K562 (cell line): ENCODE measurements at regions not wholly inside any gene's neighbourhood (a gene's known extent, or its start where the extent isn't known, plus 50 kb on each side); places are given as distances from the start of the nearest gene placed in this dataset.

Source experiments
- ATAC-seq: fragments of 200-7000 bp; cut with Tn5 transposase; 3 replicates; pipeline ENCODE4 v1.9.1; 2020; ENCODE audit warnings: moderate library complexity
- BruUV-seq: library from RNA; stranded (reverse); fragments of 400-500 nt; replicated peaks from 2 replicates; lab custom pipeline; 2021; lab: Mats Ljungman, UMichigan
- CTCF ChIA-PET: fragments of 300-600 bp; formaldehyde crosslinking; extraction: SDS; loops from one replicate; lab custom pipeline; 2021; ENCODE audit warnings: low intra/inter-chr PET ratio; lab: Yijun Ruan, JAX
- POLR2A ChIA-PET: fragments of 300-600, 350-650 bp; sonication (Branson Sonifier 250); formaldehyde crosslinking; extraction: SDS; loops from one replicate; lab custom pipeline; 2021; ENCODE audit warnings: antibody characterized with exemption, inconsistent platforms; lab: Yijun Ruan, JAX
- DNase-seq, 4 experiments: peaks; one replicate each; pipeline versions ENCODE4 v3.0.0 to v3.0.0-alpha.2; 2011 to 2018; ENCODE audit warnings: low spot score in 3 of 4, mixed read lengths in 3 of 4; ENCODE audit errors: extremely low read depth in 1 of 4
- FAIRE-seq: peaks from 2 replicates; lab custom pipeline; 2011; peaks lifted over from hg19 to GRCh38; lab: Jason Lieb, UNC
- H2AFZ ChIP-seq: 2 replicates; pipeline ENCODE4 v1.6.0; 2011; ENCODE audit warnings: low read depth, low read length, control low read depth, inconsistent platforms
- H3K27ac ChIP-seq: fragments of 200-600 bp; 3 replicates; pipeline ENCODE4 v1.8.0; 2011; ENCODE audit warnings: low read depth, mild to moderate bottlenecking, control low read depth, inconsistent platforms, low read length, moderate library complexity, mixed read lengths; ENCODE audit errors: extremely low read depth
- H3K27me3 ChIP-seq, 2 experiments: fragments of 300-600 bp in 1 of 2; 2 replicates in 1 of 2; 3 replicates in 1 of 2; pipeline versions ENCODE4 v1.6.0 to v1.8.0; 2011; ENCODE audit warnings: inconsistent platforms in 2 of 2, low read length in 2 of 2, mild to moderate bottlenecking in 1 of 2, mixed read lengths in 1 of 2, moderate library complexity in 1 of 2; ENCODE audit not compliant: control insufficient read depth in 2 of 2, insufficient read depth in 2 of 2
- H3K36me3 ChIP-seq: fragments of 300-600 bp; 3 replicates; pipeline ENCODE4 v1.8.0; 2011; ENCODE audit warnings: mild to moderate bottlenecking, low read length, inconsistent platforms; ENCODE audit not compliant: control insufficient read depth, insufficient read depth
- H3K4me1 ChIP-seq, 2 experiments: fragments of 200-600 bp in 1 of 2; replicated peaks in 1 of 2; 2 replicates in 1 of 2; 3 replicates in 1 of 2; pipeline versions ENCODE4 v1.5.1 to v1.8.0; 2011; ENCODE audit warnings: inconsistent platforms in 2 of 2, low read length in 2 of 2, mild to moderate bottlenecking in 1 of 2, mixed read lengths in 1 of 2, moderate library complexity in 1 of 2; ENCODE audit not compliant: control insufficient read depth in 2 of 2, insufficient read depth in 2 of 2
- H3K4me2 ChIP-seq: 2 replicates; pipeline ENCODE4 v1.6.1; 2011; ENCODE audit warnings: low read length, control low read depth, inconsistent platforms, mixed read lengths; ENCODE audit not compliant: insufficient read depth
- H3K4me3 ChIP-seq: fragments of 200-600 bp; sonication (generic), shearing (Covaris generic); 2 replicates; pipeline ENCODE4 v1.5.1; 2016; ENCODE audit warnings: control low read depth, inconsistent platforms
- H3K79me2 ChIP-seq: fragments of 200-600 bp; 3 replicates; pipeline ENCODE4 v1.8.0; 2011; ENCODE audit warnings: low read length, inconsistent platforms; ENCODE audit not compliant: control insufficient read depth, insufficient read depth
- H3K9ac ChIP-seq, 2 experiments: 2 replicates each; pipeline versions ENCODE4 v1.6.0 to v1.6.1; 2011; ENCODE audit warnings: low read depth in 2 of 2, low read length in 2 of 2, control low read depth in 1 of 2, inconsistent platforms in 1 of 2, mild to moderate bottlenecking in 1 of 2, mixed read lengths in 1 of 2; ENCODE audit not compliant: insufficient read depth in 1 of 2
- H3K9me1 ChIP-seq: one replicate; pipeline ENCODE4 v1.6.0; 2011; ENCODE audit warnings: inconsistent platforms, mild to moderate bottlenecking, low read length, moderate library complexity; ENCODE audit not compliant: control insufficient read depth, insufficient read depth
- H3K9me3 ChIP-seq: replicated peaks from 2 replicates; pipeline ENCODE4 v1.5.1; 2011; ENCODE audit warnings: low read depth, low read length, inconsistent platforms; ENCODE audit not compliant: control insufficient read depth, insufficient read depth
- H4K20me1 ChIP-seq: replicated peaks from 2 replicates; pipeline ENCODE4 v1.6.1; 2011; ENCODE audit warnings: low read length, inconsistent platforms, mixed read lengths; ENCODE audit not compliant: control insufficient read depth, insufficient read depth
- CEBPB ChIP-seq: fragments of 450-650 bp; IDR thresholded peaks from 2 replicates; pipeline ENCODE4 v1.6.1; 2016; ENCODE audit warnings: missing genetic modification characterization, missing compliant biosample characterization
- FOXJ3 ChIP-seq: sonication (generic); formaldehyde crosslinking; IDR thresholded peaks from 2 replicates; pipeline ENCODE4 v1.4.0; 2020; ENCODE audit warnings: mild to moderate bottlenecking, missing genetic modification reagents
- FOXK2 ChIP-seq, 2 experiments: fragments of 450-650 bp; IDR thresholded peaks in 1 of 2; conservative IDR thresholded peaks in 1 of 2; 2 replicates each; pipeline ENCODE4 v1.6.1; 2016; ENCODE audit warnings: low read depth in 2 of 2, mild to moderate bottlenecking in 1 of 2
- HNRNPUL1 ChIP-seq: fragments of 200-400 bp; formaldehyde crosslinking; IDR thresholded peaks from 2 replicates; pipeline ENCODE4 v1.6.1; 2017; ENCODE audit warnings: low read length
- MEIS2 ChIP-seq: fragments of 450-650 bp; IDR thresholded peaks from 2 replicates; pipeline ENCODE4 v1.6.1; 2014; ENCODE audit warnings: mild to moderate bottlenecking; ENCODE audit not compliant: partially characterized antibody
- MITF ChIP-seq: IDR thresholded peaks from 2 replicates; pipeline ENCODE4 v1.6.1; 2014; ENCODE audit warnings: antibody characterized with exemption
- MYNN ChIP-seq, 2 experiments: sonication (generic); formaldehyde crosslinking in 1 of 2; IDR thresholded peaks; 2 replicates each; pipeline versions ENCODE4 v1.5.0 to v1.6.1; 2016 to 2020; ENCODE audit warnings: antibody characterized with exemption in 1 of 2, missing genetic modification reagents in 1 of 2
- NR2C1 ChIP-seq, 2 experiments: fragments of 450-650 bp; IDR thresholded peaks; 2 replicates each; pipeline ENCODE4 v1.6.1; 2017; ENCODE audit warnings: mild to moderate bottlenecking in 2 of 2, antibody characterized with exemption in 1 of 2, inconsistent platforms in 1 of 2, missing compliant biosample characterization in 1 of 2, missing genetic modification characterization in 1 of 2
- PHB ChIP-seq: fragments of 250-450 bp; sonication (Bioruptor Pico); IDR thresholded peaks from 2 replicates; pipeline ENCODE4 v1.5.0; 2021
- PTBP1 ChIP-seq: fragments of 200-400 bp; formaldehyde crosslinking; IDR thresholded peaks from 2 replicates; pipeline ENCODE4 v1.6.1; 2017; ENCODE audit warnings: low read depth, low read length
- RBM14 ChIP-seq: fragments of 200-400 bp; formaldehyde crosslinking; IDR thresholded peaks from 2 replicates; pipeline ENCODE4 v1.6.1; 2018; ENCODE audit warnings: low read depth, mild to moderate bottlenecking, low read length, moderate library complexity, borderline replicate concordance; ENCODE audit not compliant: insufficient read depth
- RBM22 ChIP-seq: fragments of 200-400 bp; formaldehyde crosslinking; IDR thresholded peaks from 2 replicates; pipeline ENCODE4 v1.6.1; 2018; ENCODE audit warnings: low read length, low read depth; ENCODE audit not compliant: poor library complexity, severe bottlenecking
- RBM34 ChIP-seq: fragments of 200-400 bp; formaldehyde crosslinking; IDR thresholded peaks from 2 replicates; pipeline ENCODE4 v1.6.1; 2018; ENCODE audit warnings: low read length, borderline replicate concordance; ENCODE audit not compliant: insufficient read depth
- TSHZ1 ChIP-seq: fragments of 250-450 bp; sonication (Bioruptor Pico); IDR thresholded peaks from 2 replicates; pipeline ENCODE4 v1.4.0; 2020; ENCODE audit warnings: mild to moderate bottlenecking, moderate library complexity
- ZBTB9 ChIP-seq: fragments of 450-650 bp; formaldehyde crosslinking; IDR thresholded peaks from 2 replicates; pipeline ENCODE4 v1.4.0; 2020; ENCODE audit warnings: mild to moderate bottlenecking, moderate library complexity
- ZKSCAN3 ChIP-seq: fragments of 250-450 bp; sonication (Bioruptor Pico); IDR thresholded peaks from 2 replicates; pipeline ENCODE4 v1.4.0; 2020
- ZNF197 ChIP-seq: fragments of 200-800 bp; sonication (Bioruptor generic); IDR thresholded peaks from 2 replicates; pipeline ENCODE4 v1.6.1; 2016; ENCODE audit warnings: low read depth, missing genetic modification characterization, missing compliant biosample characterization
- ZNF239 ChIP-seq: fragments of 250-450 bp; sonication (Bioruptor Pico); IDR thresholded peaks from 2 replicates; pipeline ENCODE4 v1.4.0; 2020; ENCODE audit warnings: mild to moderate bottlenecking
- ZNF699 ChIP-seq: fragments of 250-450 bp; sonication (Bioruptor Pico); IDR thresholded peaks from 2 replicates; pipeline ENCODE4 v1.8.0; 2021; ENCODE audit warnings: mild to moderate bottlenecking, moderate library complexity; ENCODE audit not compliant: insufficient replicate concordance
- WGBS: fragments of 100-300 bp; shearing (Covaris generic); methylation state at CpG from one replicate; pipeline ENCODE4 v1.1.6; 2016; ENCODE audit warnings: low coverage, mixed read lengths; ENCODE audit not compliant: insufficient coverage; ENCODE audit errors: missing lambda C conversion rate; 5-methylcytosine and 5-hydroxymethylcytosine counted together
- in situ Hi-C: fragments of 300-500 bp; cut with MboI; formaldehyde crosslinking; loops from 4 replicates; pipeline ENCODE4 v1.15.0; 2018; ENCODE audit warnings: inconsistent platforms, mixed read lengths
- intact Hi-C: fragments of 100-400 bp; cut with micrococcal nuclease; formaldehyde crosslinking; loops from 2 replicates; pipeline ENCODE4 v1.14.2; 2022

- in situ Hi-C loops (no loop called here), intact Hi-C loops (no loop called here)
- Histone ChIP-seq H3K9me1 (no peaks in the 10 kb centered on the region), H3K4me3 (no peak overlapping the region), H3K27ac (no peak overlapping the region), H3K9ac (no peak overlapping the region), H3K4me1 (no peaks in the 10 kb centered on the region), H3K9me3 (no peaks in the 10 kb centered on the region), H3K36me3 (no peaks in the 10 kb centered on the region), H3K79me2 (no peaks in the 10 kb centered on the region), H4K20me1 (no peaks in the 10 kb centered on the region), H3K4me2 (no peak overlapping the region), H3K27me3 (no peaks in the 10 kb centered on the region), H2AFZ (no peak overlapping the region)
- FAIRE-seq (no peak), ATAC-seq (no peak), DNase-seq (no peak)
- ChIA-PET CTCF (no interaction called here), POLR2A (no interaction called here)
- BruUV-seq: no TSS peak
- 53% methylated on average over 4 of the region's 4 CpGs for WGBS
- TF ChIP-seq MEIS2 (no peak), RBM34 (no peak), MITF (no peak), NR2C1 (IDR thresholded peaks at IDR 0.05) (no peak), NR2C1 (tag; IDR thresholded peaks at IDR 0.05) (no peak), CEBPB (no peak), FOXJ3 (CRISPR knock-in tag) (no peak), ZNF699 (CRISPR knock-in tag) (no peak), ZNF197 (CRISPR knock-in tag) (no peak), FOXK2 (conservative IDR thresholded peaks at IDR 0.05 in 1 of 2, IDR thresholded peaks at IDR 0.05 in 1 of 2; ENCODE audit: low read depth in 2 of 2) (no peak), ZNF239 (CRISPR knock-in tag) (no peak), ZBTB9 (CRISPR knock-in tag) (no peak), TSHZ1 (CRISPR knock-in tag) (no peak), RBM14 (no peak), PTBP1 (no peak), RBM22 (no peak), PHB (no peak), ZKSCAN3 (CRISPR knock-in tag) (no peak), HNRNPUL1 (no peak), MYNN (IDR thresholded peaks at IDR 0.05) (no peak), MYNN (CRISPR knock-in tag; IDR thresholded peaks at IDR 0.05) (no peak)
Observed at GRCh38 chr5:124860291-124860655, 113.8 kb upstream of the ZNF608 start.
